SK-N-SH (cell line): ENCODE measurements at regions not wholly inside any gene's neighbourhood (a gene's known extent, or its start where the extent isn't known, plus 50 kb on each side); places are given as distances from the start of the nearest gene placed in this dataset.

Experiments used
- CTCF ChIA-PET: fragments of 300-600, 350-600 bp; formaldehyde crosslinking; extraction: SDS; loops from one replicate; lab custom pipeline; 2021; lab: Yijun Ruan, JAX
- POLR2A ChIA-PET: fragments of 350-600 bp; sonication (Branson Sonifier 250); formaldehyde crosslinking; extraction: SDS; loops from one replicate; lab custom pipeline; 2020; ENCODE audit warnings: antibody characterized with exemption, inconsistent platforms; lab: Yijun Ruan, JAX
- DNase-seq: peaks from one replicate; pipeline ENCODE4 v3.0.0; 2012
- H2AFZ ChIP-seq: fragments of 200-600 bp; sonication (generic); 2 replicates; pipeline ENCODE4 v1.8.1; 2016; ENCODE audit warnings: antibody characterized with exemption, mild to moderate bottlenecking, low read depth
- H3F3A ChIP-seq: fragments of 200-600 bp; sonication (generic); replicated peaks from 2 replicates; pipeline ENCODE3; 2016; ENCODE audit warnings: antibody characterized with exemption, mild to moderate bottlenecking; ENCODE audit not compliant: insufficient read depth
- H3K27ac ChIP-seq, 2 experiments: fragments of 200-500 bp in 1 of 2; fragments of 200-600 bp in 1 of 2; sonication (Bioruptor generic) in 1 of 2; sonication (generic), shearing (Covaris generic) in 1 of 2; 2 replicates each; pipeline versions ENCODE4 v1.5.1 to v1.6.1; 2014 to 2016; ENCODE audit warnings: low read depth in 2 of 2, inconsistent platforms in 1 of 2, low read length in 1 of 2, mild to moderate bottlenecking in 1 of 2, mixed read lengths in 1 of 2
- H3K27me3 ChIP-seq: fragments of 200-600 bp; sonication (generic), shearing (Covaris generic); 2 replicates; pipeline ENCODE4 v1.6.1; 2016; ENCODE audit warnings: mixed run types; ENCODE audit not compliant: insufficient read depth
- H3K36me3 ChIP-seq, 2 experiments: fragments of 200-500 bp in 1 of 2; fragments of 200-600 bp in 1 of 2; sonication (Bioruptor generic) in 1 of 2; sonication (generic) in 1 of 2; replicated peaks in 1 of 2; 2 replicates each; pipeline versions ENCODE3 to v1.5.1; 2014 to 2016; ENCODE audit warnings: low read length in 1 of 2, mild to moderate bottlenecking in 1 of 2; ENCODE audit not compliant: insufficient read depth in 2 of 2, control insufficient read depth in 1 of 2
- H3K4me1 ChIP-seq, 2 experiments: fragments of 200-500 bp in 1 of 2; fragments of 200-600 bp in 1 of 2; sonication (Bioruptor generic) in 1 of 2; sonication (generic), shearing (Covaris generic) in 1 of 2; 2 replicates each; pipeline versions ENCODE4 v1.5.1 to v1.6.1; 2014 to 2016; ENCODE audit warnings: low read depth in 1 of 2, low read length in 1 of 2, mixed run types in 1 of 2; ENCODE audit not compliant: insufficient read depth in 2 of 2, control insufficient read depth in 1 of 2
- H3K4me2 ChIP-seq: fragments of 200-600 bp; sonication (generic), shearing (Covaris generic); 2 replicates; pipeline ENCODE4 v1.6.1; 2017; ENCODE audit warnings: mixed run types
- H3K4me3 ChIP-seq, 2 experiments: fragments of 200-500 bp in 1 of 2; fragments of 200-600 bp in 1 of 2; sonication (Bioruptor generic) in 1 of 2; sonication (generic), shearing (Covaris generic) in 1 of 2; 2 replicates each; pipeline versions ENCODE4 v1.5.1 to v1.8.1; 2014 to 2016; ENCODE audit warnings: low read depth in 2 of 2, inconsistent platforms in 1 of 2, low read length in 1 of 2, mild to moderate bottlenecking in 1 of 2, mixed read lengths in 1 of 2, moderate library complexity in 1 of 2
- H3K79me2 ChIP-seq: fragments of 200-600 bp; sonication (generic); 2 replicates; pipeline ENCODE4 v1.8.1; 2017; ENCODE audit warnings: mild to moderate bottlenecking; ENCODE audit not compliant: insufficient read depth
- H3K9ac ChIP-seq: fragments of 200-600 bp; sonication (generic); 2 replicates; pipeline ENCODE4 v1.6.1; 2017; ENCODE audit warnings: mixed run types
- H3K9me2 ChIP-seq: fragments of 200-600 bp; sonication (generic); 2 replicates; pipeline ENCODE4 v1.6.1; 2017; ENCODE audit warnings: mixed run types
- H3K9me3 ChIP-seq: fragments of 200-600 bp; sonication (generic); 2 replicates; pipeline ENCODE4 v1.6.1; 2017; ENCODE audit warnings: mixed run types, mild to moderate bottlenecking, moderate library complexity
- H4K20me1 ChIP-seq: fragments of 200-600 bp; sonication (generic); 2 replicates; pipeline ENCODE4 v1.6.1; 2017; ENCODE audit warnings: mild to moderate bottlenecking, mixed run types; ENCODE audit not compliant: insufficient read depth
- ELF1 ChIP-seq: IDR thresholded peaks from 2 replicates; pipeline ENCODE4 v1.4.0; 2012
- EP300 ChIP-seq, 2 experiments: IDR thresholded peaks; 2 replicates each; pipeline versions ENCODE4 v1.4.0 to v1.6.1; 2012; ENCODE audit warnings: borderline replicate concordance in 1 of 2, low read depth in 1 of 2, low read length in 1 of 2
- GABPA ChIP-seq: IDR thresholded peaks from 2 replicates; pipeline ENCODE4 v1.4.0; 2012; ENCODE audit warnings: low read depth, mild to moderate bottlenecking
- IRF3 ChIP-seq: fragments of 150-350 bp; IDR thresholded peaks from 2 replicates; pipeline ENCODE4 v1.6.1; 2016; ENCODE audit warnings: mild to moderate bottlenecking, low read depth, low read length
- MEF2A ChIP-seq: IDR thresholded peaks from 2 replicates; pipeline ENCODE4 v1.4.0; 2012; ENCODE audit warnings: low read depth, borderline replicate concordance
- MXI1 ChIP-seq: IDR thresholded peaks from 2 replicates; pipeline ENCODE4 v1.6.1; 2012; ENCODE audit warnings: mild to moderate bottlenecking, low read depth, low read length, improper control_type of control experiment
- NRF1 ChIP-seq: IDR thresholded peaks from 2 replicates; pipeline ENCODE4 v1.6.1; 2012; ENCODE audit warnings: low read depth, mild to moderate bottlenecking, low read length
- POLR2AphosphoS5 ChIP-seq: IDR thresholded peaks from 2 replicates; pipeline ENCODE4 v1.6.1; 2012; ENCODE audit warnings: low read depth, low read length
- RCOR1 ChIP-seq: fragments of 150-350 bp; IDR thresholded peaks from 2 replicates; pipeline ENCODE4 v1.6.1; 2017; ENCODE audit warnings: antibody characterized with exemption, low read length
- RFX5 ChIP-seq: IDR thresholded peaks from 2 replicates; pipeline ENCODE4 v1.6.1; 2012; ENCODE audit warnings: mild to moderate bottlenecking, improper control_type of control experiment, low read length
- TCF12 ChIP-seq: IDR thresholded peaks from 2 replicates; pipeline ENCODE4 v1.4.0; 2012
- TEAD4 ChIP-seq: IDR thresholded peaks from 2 replicates; pipeline ENCODE4 v1.4.0; 2012; ENCODE audit warnings: mild to moderate bottlenecking, borderline replicate concordance; ENCODE audit not compliant: insufficient read depth
- USF1 ChIP-seq: IDR thresholded peaks from 2 replicates; pipeline ENCODE4 v1.4.0; 2012; ENCODE audit warnings: low read depth, borderline replicate concordance
- USF2 ChIP-seq: fragments of 150-350 bp; IDR thresholded peaks from 2 replicates; pipeline ENCODE4 v1.6.1; 2017; ENCODE audit warnings: antibody characterized with exemption, low read length, low read depth, borderline replicate concordance
- YY1 ChIP-seq: IDR thresholded peaks from 2 replicates; pipeline ENCODE4 v1.4.0; 2012; ENCODE audit warnings: low read depth, mild to moderate bottlenecking
- ZBTB33 ChIP-seq: IDR thresholded peaks from 2 replicates; pipeline ENCODE4 v1.4.0; 2012; ENCODE audit warnings: low read depth, borderline replicate concordance
- WGBS: methylation state at CpG from one replicate; pipeline ENCODE4 v1.1.6; 2017; ENCODE audit warnings: low lambda C conversion rate; 5-methylcytosine and 5-hydroxymethylcytosine counted together
- TF ChIP-seq, protein P1 (sequence below): fragments of 200-600 bp; sonication (generic); IDR thresholded peaks from 2 replicates; pipeline ENCODE4 v1.6.1; 2017; ENCODE audit warnings: antibody characterized with exemption, mild to moderate bottlenecking, moderate library complexity
- TF ChIP-seq, protein P2 (sequence below): IDR thresholded peaks from 2 replicates; pipeline ENCODE4 v1.4.0; 2012; ENCODE audit warnings: low read depth

- Histone ChIP-seq H3K27ac (no peak overlapping the region), H3K4me1 (peaks cover 0 to 6% of the 10 kb centered on the region in 2 experiments; a peak in 1 of 4 replicates), H3F3A (no peaks in the 10 kb centered on the region), H3K4me2 (no peak overlapping the region), H3K79me2 (no peaks in the 10 kb centered on the region), H3K4me3 (no peak overlapping the region), H3K9ac (no peak overlapping the region), H4K20me1 (no peaks in the 10 kb centered on the region), H3K27me3 (no peaks in the 10 kb centered on the region), H3K9me3 (no peaks in the 10 kb centered on the region), H3K36me3 (no peaks in the 10 kb centered on the region), H2AFZ (no peak overlapping the region), H3K9me2 (no peaks in the 10 kb centered on the region)
- no peak for DNase-seq
- TF ChIP-seq, protein P1, sequence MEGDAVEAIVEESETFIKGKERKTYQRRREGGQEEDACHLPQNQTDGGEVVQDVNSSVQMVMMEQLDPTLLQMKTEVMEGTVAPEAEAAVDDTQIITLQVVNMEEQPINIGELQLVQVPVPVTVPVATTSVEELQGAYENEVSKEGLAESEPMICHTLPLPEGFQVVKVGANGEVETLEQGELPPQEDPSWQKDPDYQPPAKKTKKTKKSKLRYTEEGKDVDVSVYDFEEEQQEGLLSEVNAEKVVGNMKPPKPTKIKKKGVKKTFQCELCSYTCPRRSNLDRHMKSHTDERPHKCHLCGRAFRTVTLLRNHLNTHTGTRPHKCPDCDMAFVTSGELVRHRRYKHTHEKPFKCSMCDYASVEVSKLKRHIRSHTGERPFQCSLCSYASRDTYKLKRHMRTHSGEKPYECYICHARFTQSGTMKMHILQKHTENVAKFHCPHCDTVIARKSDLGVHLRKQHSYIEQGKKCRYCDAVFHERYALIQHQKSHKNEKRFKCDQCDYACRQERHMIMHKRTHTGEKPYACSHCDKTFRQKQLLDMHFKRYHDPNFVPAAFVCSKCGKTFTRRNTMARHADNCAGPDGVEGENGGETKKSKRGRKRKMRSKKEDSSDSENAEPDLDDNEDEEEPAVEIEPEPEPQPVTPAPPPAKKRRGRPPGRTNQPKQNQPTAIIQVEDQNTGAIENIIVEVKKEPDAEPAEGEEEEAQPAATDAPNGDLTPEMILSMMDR = peak; percentile 35
- no peak for TF ChIP-seq ZBTB33
- CTCF ChIA-PET = interaction anchor here (1.3 kb wide), 1 partner anchor 13 kb away, joined by 3 read pairs; no protein-coding TSS in a partner anchor
- POLR2A ChIA-PET = no interaction called here
- 96% methylated on average over 1 of the region's 1 CpG for WGBS
Measured at GRCh38 chr6:23081701-23082100, 512.3 kb downstream of the HDGFL1 start.

- no peak overlapping the region for H2AFZ ChIP-seq
- peak overlapping the region in 1 of 2 experiments; percentile 83; a peak in 2 of 4 replicates for H3K27ac ChIP-seq
- 4% methylated on average over 2 of the region's 2 CpGs for WGBS
- H3K79me2 ChIP-seq = no peaks in the 10 kb centered on the region
- no peaks in the 10 kb centered on the region for H3F3A ChIP-seq
- H3K27me3 ChIP-seq = no peaks in the 10 kb centered on the region
- H3K36me3 ChIP-seq = no peaks in the 10 kb centered on the region
- no peak overlapping the region for H3K4me2 ChIP-seq
- no peaks in the 10 kb centered on the region for H3K9me2 ChIP-seq
- H3K9me3 ChIP-seq = no peaks in the 10 kb centered on the region
- peaks cover 0 to 6% of the 10 kb centered on the region in 2 experiments; a peak in 2 of 4 replicates for H3K4me1 ChIP-seq
- ChIA-PET CTCF (interaction anchor here (0.6 to 0.9 kb wide), 2 partner anchors 25 to 82 kb away, joined by 3 to 4 read pairs; no protein-coding TSS in a partner anchor), POLR2A (no interaction called here)
- no peaks in the 10 kb centered on the region for H4K20me1 ChIP-seq
- no peak overlapping the region for H3K4me3 ChIP-seq
- peak; percentile 23 for DNase-seq
- H3K9ac ChIP-seq = no peak overlapping the region
- TF ChIP-seq EP300 (IDR thresholded peaks at IDR 0.05; ENCODE audit: borderline replicate concordance in 1 of 2, low read depth in 1 of 2, low read length in 1 of 2) = peak; percentile 33 to 93; a peak in 3 of 4 replicates
- TF ChIP-seq RFX5 = no peak
- TF ChIP-seq, protein P1 = no peak
- TF ChIP-seq MEF2A = no peak
- TF ChIP-seq ELF1 = no peak
- TF ChIP-seq, protein P2, sequence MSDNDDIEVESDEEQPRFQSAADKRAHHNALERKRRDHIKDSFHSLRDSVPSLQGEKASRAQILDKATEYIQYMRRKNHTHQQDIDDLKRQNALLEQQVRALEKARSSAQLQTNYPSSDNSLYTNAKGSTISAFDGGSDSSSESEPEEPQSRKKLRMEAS = no peak
- TF ChIP-seq USF1 = no peak
- TF ChIP-seq GABPA = no peak
- peak; percentile 51; the same call in 1 of the 2 replicates for TF ChIP-seq POLR2AphosphoS5
- peak; percentile 28; the same call in 1 of the 2 replicates for TF ChIP-seq TEAD4
- no peak for TF ChIP-seq IRF3
- TF ChIP-seq USF2 = no peak
- no peak for TF ChIP-seq NRF1
- peak; percentile 70 for TF ChIP-seq TCF12
- TF ChIP-seq MXI1 = no peak; the same call in 1 of the 2 replicates
- TF ChIP-seq RCOR1 = 0 out of 2 replicates have a peak, but pooled peaks have one; percentile 35
- TF ChIP-seq YY1 = no peak
Measured at GRCh38 chr6:23086100-23086499, 516.7 kb downstream of the HDGFL1 start.
